NT2/D1 (cell line): ENCODE measurements at regions not wholly inside any gene's neighbourhood (a gene's known extent, or its start where the extent isn't known, plus 50 kb on each side); places are given as distances from the start of the nearest gene placed in this dataset.
"Not testable (repeated sequence)": the region's sequence is repeated elsewhere in the genome, so short reads cannot be mapped to it uniquely, and the experiment has no call there.

Source experiments
- DNase-seq: peaks from one replicate; pipeline ENCODE4 v3.0.0-alpha.2; 2011; ENCODE audit warnings: low read depth, low spot score
- H3K27me3 ChIP-seq: 2 replicates; pipeline ENCODE4 v1.6.0; 2011; ENCODE audit warnings: mild to moderate bottlenecking; ENCODE audit not compliant: insufficient read length, insufficient read depth
- H3K36me3 ChIP-seq: 2 replicates; pipeline ENCODE4 v1.6.1; 2011; ENCODE audit warnings: mild to moderate bottlenecking, low read length, mixed read lengths; ENCODE audit not compliant: insufficient read depth, insufficient read length
- H3K4me1 ChIP-seq: 2 replicates; pipeline ENCODE4 v1.5.1; 2011; ENCODE audit not compliant: insufficient read depth, insufficient read length
- H3K4me3 ChIP-seq: 2 replicates; pipeline ENCODE4 v1.5.1; 2011; ENCODE audit warnings: low read depth; ENCODE audit not compliant: insufficient read length
- H3K9ac ChIP-seq: 2 replicates; pipeline ENCODE4 v1.6.0; 2011; ENCODE audit warnings: low read depth; ENCODE audit not compliant: insufficient read length
- H3K9me3 ChIP-seq: 2 replicates; pipeline ENCODE4 v1.5.1; 2011; ENCODE audit warnings: mild to moderate bottlenecking, low read length; ENCODE audit not compliant: insufficient read depth
- SUZ12 ChIP-seq: IDR thresholded peaks from 2 replicates; pipeline ENCODE4 v1.6.1; 2011; ENCODE audit not compliant: insufficient read length, insufficient read depth; ENCODE audit errors: extremely low read depth
- YY1 ChIP-seq: IDR thresholded peaks from 2 replicates; pipeline ENCODE4 v1.6.1; 2011; ENCODE audit not compliant: insufficient read length, insufficient read depth
- ZNF274 ChIP-seq: IDR thresholded peaks from 2 replicates; pipeline ENCODE4 v1.6.1; 2011; ENCODE audit warnings: mild to moderate bottlenecking, low read depth, low read length

DNA sequence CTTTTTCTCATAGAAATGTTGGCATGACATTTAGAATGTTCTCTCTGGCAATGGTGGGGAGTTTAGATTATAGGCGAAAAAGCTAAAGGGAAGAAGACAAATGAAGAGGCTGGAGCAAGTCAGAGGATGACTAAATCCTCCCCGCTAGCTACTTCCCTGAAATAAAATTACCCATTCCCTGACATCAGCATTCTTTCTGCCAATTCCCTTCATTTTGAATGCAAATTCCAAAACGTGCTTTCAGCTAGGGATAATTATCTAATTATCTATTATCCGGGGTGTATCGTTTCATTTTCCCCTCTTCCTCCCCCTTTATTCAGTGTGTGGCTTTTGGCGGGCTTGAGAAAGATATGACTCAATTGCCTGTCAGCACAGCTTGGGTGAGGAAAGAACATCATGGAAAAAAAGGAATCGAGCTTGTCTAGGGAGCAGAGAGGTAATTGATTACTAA lies 672.3 kb downstream of the TNS3 start:
- Histone ChIP-seq H3K4me1 (no peaks in the 10 kb centered on the region), H3K27me3 (no peaks in the 10 kb centered on the region), H3K36me3 (no peaks in the 10 kb centered on the region), H3K4me3 (no peak overlapping the region), H3K9ac (no peak overlapping the region), H3K9me3 (no peaks in the 10 kb centered on the region)
- DNase-seq = no peak
- TF ChIP-seq ZNF274 (no peak), YY1 (no peak), SUZ12 (no peak)

GRCh38 chr7:46908770-46909169 lies 673.1 kb downstream of the TNS3 start:
- no peak overlapping the region for H3K4me3 ChIP-seq
- no peaks in the 10 kb centered on the region for H3K36me3 ChIP-seq
- no peak overlapping the region for H3K9ac ChIP-seq
- no peak for TF ChIP-seq SUZ12
- TF ChIP-seq YY1 = no peak
- no peak for TF ChIP-seq ZNF274
- no peak for DNase-seq
- H3K27me3 ChIP-seq = no peaks in the 10 kb centered on the region
- H3K9me3 ChIP-seq = no peaks in the 10 kb centered on the region; the same call in 1 of the 2 replicates
- no peaks in the 10 kb centered on the region for H3K4me1 ChIP-seq

GRCh38 chr7:46904523-46904922 lies 677.4 kb downstream of the TNS3 start:
- not testable (repeated sequence) for H3K27me3 ChIP-seq, H3K9me3 ChIP-seq, H3K4me3 ChIP-seq, DNase-seq, H3K36me3 ChIP-seq, H3K4me1 ChIP-seq, H3K9ac ChIP-seq

DNA sequence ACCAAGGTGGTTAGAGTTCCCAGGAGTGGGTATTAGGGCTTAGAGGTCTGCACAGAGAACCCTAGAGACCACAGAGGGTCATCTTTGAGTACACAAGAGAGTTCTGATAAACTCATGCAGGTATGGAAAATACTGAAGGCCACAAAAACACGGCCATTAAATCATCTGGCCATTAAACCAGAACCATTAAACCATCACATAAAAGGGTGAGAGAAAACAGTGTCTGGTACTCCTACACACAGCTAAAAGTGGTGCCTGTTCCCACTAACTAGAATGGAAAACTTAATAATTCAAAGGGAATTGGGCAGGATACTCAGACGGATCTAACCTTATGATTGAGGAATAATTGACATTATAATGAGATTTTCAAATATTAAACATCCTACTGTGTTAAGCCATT lies 679.4 kb downstream of the TNS3 start:
- Histone ChIP-seq H3K27me3 (no peaks in the 10 kb centered on the region), H3K4me3 (no peak overlapping the region), H3K9me3 (no peaks in the 10 kb centered on the region; the same call in 1 of the 2 replicates), H3K9ac (no peak overlapping the region), H3K36me3 (no peaks in the 10 kb centered on the region), H3K4me1 (no peaks in the 10 kb centered on the region)
- DNase-seq = no peak
- TF ChIP-seq SUZ12 (no peak), YY1 (no peak), ZNF274 (no peak)

GRCh38 chr7:46900312-46901263 lies 681.3 kb downstream of the TNS3 start:
- DNase-seq = no peak
- no peaks in the 10 kb centered on the region for H3K27me3 ChIP-seq
- TF ChIP-seq SUZ12 (no peak), ZNF274 (no peak), YY1 (no peak)
- H3K4me3 ChIP-seq = no peak overlapping the region
- no peak overlapping the region for H3K9ac ChIP-seq
- no peaks in the 10 kb centered on the region for H3K36me3 ChIP-seq
- no peaks in the 10 kb centered on the region for H3K4me1 ChIP-seq
- H3K9me3 ChIP-seq = no peaks in the 10 kb centered on the region; the same call in 1 of the 2 replicates

DNA sequence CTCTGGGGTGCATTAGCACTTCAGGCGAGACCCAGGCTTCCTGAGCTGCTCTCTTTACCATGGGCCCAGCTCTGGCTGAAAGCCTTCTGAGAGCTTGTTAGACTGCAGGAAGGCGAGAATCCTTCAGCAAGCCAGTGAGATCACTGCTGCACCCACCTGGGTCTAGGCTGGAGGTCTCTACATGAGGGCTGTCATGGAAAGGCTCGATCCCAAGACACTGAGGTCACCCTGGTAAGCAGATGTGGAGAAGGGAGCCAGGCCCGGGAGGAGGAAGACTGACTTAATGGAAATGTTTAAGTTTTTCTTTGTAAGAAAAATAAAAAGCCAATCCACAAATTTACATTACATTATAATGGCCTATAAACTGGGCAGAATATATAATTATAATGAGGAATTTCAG lies 684.5 kb downstream of the TNS3 start:
- DNase-seq = no peak
- Histone ChIP-seq H3K4me3 (no peak overlapping the region), H3K27me3 (no peaks in the 10 kb centered on the region), H3K9ac (no peak overlapping the region), H3K4me1 (no peaks in the 10 kb centered on the region), H3K36me3 (no peaks in the 10 kb centered on the region), H3K9me3 (no peaks in the 10 kb centered on the region)
- TF ChIP-seq YY1 (no peak), ZNF274 (no peak), SUZ12 (no peak)

DNA sequence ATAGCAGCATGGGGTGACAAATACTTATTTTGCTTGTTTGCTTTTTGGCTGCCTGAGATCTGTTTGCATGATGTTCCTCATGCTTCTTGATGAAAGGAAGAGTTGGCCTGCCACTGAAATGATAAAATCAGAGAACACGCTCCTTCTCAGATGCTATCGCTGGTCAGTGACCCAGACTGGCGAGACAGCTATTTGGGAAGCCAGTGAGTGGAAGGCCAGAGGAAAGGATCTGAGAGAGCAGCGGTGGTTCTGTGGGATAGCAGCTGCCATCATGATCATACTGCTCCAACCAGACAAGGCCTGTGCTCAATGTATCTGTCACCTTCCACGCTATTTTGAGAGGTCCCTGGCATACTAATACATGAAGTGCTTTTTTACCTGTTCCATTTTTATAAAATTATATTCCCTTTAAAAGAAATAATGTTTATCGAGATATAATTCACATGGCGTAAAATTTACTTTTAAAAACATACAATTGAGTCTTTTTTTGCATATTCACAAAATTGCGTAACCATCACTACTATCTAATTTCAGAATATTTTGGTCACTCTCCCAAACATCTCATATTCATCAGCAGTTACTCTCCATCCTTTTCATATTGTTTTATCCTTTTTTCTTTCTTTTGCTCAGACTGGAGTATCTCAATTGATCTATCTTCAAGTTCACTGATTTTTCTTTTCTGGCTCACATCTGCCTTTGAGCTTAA lies 695.1 kb downstream of the TNS3 start:
- Histone ChIP-seq H3K27me3 (no peaks in the 10 kb centered on the region), H3K4me1 (no peaks in the 10 kb centered on the region), H3K4me3 (no peak overlapping the region), H3K9me3 (no peaks in the 10 kb centered on the region), H3K9ac (no peak overlapping the region), H3K36me3 (no peaks in the 10 kb centered on the region)
- DNase-seq = no peak
- TF ChIP-seq SUZ12 (no peak), YY1 (no peak), ZNF274 (no peak)
